GM18505 (cell line): ENCODE measurements at regions not wholly inside any gene's neighbourhood (a gene's known extent, or its start where the extent isn't known, plus 50 kb on each side); places are given as distances from the start of the nearest gene placed in this dataset.

Source experiments
- ATAC-seq: cut with Tn5 transposase; IDR thresholded peaks from one replicate; pipeline ENCODE4 v1.9.1; 2021; ENCODE audit not compliant: unreplicated experiment
- POLR2A ChIP-seq: IDR thresholded peaks from 4 replicates; pipeline ENCODE4 v1.6.1; 2011; ENCODE audit warnings: borderline replicate concordance; ENCODE audit not compliant: insufficient read depth, insufficient read length; ENCODE audit errors: extremely low read depth

DNA sequence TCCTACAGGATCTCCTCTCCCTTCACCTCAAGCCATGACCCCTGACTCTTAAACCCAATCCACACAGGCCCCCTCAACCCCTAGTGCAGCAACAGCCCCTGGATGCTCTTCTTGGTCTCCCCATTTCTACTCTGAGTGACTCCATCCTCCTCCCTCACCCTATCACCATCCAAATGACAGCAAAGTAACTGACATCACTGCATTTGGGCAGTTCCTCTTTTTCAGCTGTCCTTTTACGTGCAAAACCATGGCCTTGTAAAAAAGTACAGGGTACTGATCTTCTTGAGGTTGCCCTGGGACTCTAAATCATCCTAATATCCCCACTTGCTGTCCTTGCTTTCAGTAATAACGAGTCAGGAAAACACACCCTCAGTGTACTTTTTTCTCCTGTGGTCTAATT lies 454.9 kb downstream of the ADRA2A start:
- ATAC-seq = no peak
- TF ChIP-seq POLR2A = no peak

DNA sequence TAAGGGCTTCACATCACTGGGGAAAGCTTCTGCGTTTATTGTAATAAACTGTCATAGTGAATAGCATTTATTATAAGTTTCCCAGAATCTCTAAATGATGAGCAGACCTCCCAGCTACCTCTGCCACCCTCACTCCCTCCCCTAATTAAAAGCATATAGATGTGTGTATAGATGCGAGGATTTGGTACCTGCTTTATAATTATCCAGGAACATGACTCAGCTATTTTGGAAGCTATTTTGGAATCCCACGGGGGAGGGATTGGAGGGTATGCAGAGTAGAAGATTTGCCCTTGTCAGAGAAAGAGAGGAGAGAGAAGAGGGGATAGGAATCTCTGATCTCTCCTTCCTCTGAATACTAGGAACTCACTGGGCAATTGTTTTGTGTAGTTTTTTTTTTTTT lies 455.3 kb downstream of the ADRA2A start:
- TF ChIP-seq POLR2A = no peak
- ATAC-seq = no peak

- no peak for ATAC-seq
- no peak for TF ChIP-seq POLR2A
These were observed 462.4 kb downstream of the ADRA2A start for GRCh38 chr10:111539246-111539645.

DNA sequence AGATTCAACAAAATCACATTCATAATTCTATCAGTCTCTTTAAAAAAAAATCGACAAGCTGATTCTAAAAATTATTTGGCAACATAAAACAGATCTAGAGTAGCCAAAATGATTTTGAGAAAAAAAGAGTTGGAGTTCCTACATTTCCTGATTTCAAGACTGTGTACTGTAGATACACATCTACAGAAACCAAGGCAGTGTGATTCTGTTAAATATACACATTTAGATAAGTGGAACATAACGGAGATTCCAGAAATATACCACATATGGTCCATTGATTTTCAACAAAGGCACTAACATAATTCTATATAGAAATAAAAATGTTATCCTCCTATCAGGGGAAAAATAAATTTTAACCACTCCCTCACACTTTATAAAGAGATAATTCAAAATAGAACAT lies 467.0 kb downstream of the ADRA2A start:
- no peak for ATAC-seq
- no peak for TF ChIP-seq POLR2A

- ATAC-seq = no peak
- no peak for TF ChIP-seq POLR2A
These were observed 469.2 kb downstream of the ADRA2A start for GRCh38 chr10:111545861-111546605.

- TF ChIP-seq POLR2A = no peak
- ATAC-seq = no peak
These were observed 471.4 kb downstream of the ADRA2A start for GRCh38 chr10:111548084-111548726.

DNA sequence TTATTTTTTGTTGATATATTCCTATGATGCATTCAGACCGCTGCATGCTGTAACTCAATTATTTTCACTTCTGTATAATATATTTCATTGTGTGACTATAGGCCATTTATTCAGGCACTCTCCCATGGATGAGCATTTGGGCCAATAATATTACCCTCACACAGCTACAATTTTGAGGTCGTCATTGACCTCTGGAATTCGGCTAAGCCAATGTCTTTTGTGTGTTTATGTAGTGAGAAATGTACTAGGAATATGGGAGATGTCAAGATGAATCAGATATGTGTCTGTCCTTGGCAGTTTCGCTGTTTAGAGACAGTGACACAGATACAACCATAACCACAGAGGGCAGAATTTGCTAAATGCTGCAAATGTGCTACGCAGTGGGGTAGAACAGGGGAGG lies 474.2 kb downstream of the ADRA2A start:
- ATAC-seq = no peak
- no peak for TF ChIP-seq POLR2A

DNA sequence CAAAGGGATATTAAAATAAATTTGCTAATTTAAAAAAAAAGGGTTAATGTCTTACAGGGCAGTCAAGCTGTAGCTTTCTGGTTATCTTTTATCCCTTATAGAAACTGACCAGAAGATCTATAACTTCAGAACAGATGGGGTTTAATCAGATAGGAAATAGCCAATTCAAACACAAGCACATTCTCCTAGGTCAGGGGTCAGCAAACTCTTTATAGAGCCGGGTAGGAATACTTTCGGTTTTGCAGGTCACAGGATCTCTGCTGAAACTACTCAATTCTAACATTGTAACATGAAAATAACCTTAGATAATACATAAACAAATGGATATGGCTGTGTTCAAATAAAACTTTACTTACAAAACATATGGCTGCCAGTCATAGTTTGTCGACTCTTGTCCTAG lies 479.8 kb downstream of the ADRA2A start:
- no peak for TF ChIP-seq POLR2A
- ATAC-seq = no peak

DNA sequence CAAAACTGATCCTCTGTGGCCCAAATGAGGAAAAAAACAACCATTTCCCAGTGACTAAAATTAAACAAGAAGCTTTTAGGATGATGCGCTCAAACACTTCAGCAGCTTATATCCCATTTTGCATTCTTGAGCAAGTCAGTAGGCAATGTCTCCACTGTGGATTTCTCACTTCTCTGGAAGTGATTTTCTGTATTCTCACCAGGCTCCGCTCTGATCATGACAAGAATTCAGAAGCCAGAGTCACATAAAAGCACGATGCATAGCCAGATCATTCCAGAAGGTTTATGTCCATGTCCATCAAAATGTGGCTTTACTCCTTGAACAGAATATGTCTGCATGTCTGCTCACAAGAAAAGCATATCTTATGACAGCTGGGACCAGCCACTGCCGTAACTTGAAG lies 481.4 kb downstream of the ADRA2A start:
- TF ChIP-seq POLR2A = no peak
- no peak for ATAC-seq

GRCh38 chr10:111560027-111560426 lies 483.2 kb downstream of the ADRA2A start:
- ATAC-seq = no peak
- TF ChIP-seq POLR2A = no peak

- no peak for ATAC-seq
- no peak for TF ChIP-seq POLR2A
These were observed 484.3 kb downstream of the ADRA2A start for GRCh38 chr10:111561124-111561523.

DNA sequence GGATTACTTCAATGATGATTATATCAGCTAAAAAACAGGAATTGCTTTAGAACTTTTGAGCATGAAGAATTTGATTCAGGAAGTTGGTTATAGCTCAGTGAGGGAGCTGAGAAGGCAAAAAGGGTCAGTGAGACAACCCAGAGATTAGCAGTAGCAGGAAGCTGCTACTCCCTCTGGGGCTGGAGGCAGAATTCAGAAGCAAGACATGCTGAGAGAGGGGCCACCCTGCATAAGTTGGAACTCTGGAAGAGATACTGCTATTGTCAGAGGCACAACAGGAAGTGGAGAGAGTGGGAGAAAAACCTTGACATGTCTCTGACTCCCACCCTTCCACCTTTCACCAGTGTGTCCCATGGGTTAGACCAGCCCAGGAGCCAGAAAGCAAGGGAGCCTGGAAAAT lies 488.7 kb downstream of the ADRA2A start:
- no peak for TF ChIP-seq POLR2A
- no peak for ATAC-seq

DNA sequence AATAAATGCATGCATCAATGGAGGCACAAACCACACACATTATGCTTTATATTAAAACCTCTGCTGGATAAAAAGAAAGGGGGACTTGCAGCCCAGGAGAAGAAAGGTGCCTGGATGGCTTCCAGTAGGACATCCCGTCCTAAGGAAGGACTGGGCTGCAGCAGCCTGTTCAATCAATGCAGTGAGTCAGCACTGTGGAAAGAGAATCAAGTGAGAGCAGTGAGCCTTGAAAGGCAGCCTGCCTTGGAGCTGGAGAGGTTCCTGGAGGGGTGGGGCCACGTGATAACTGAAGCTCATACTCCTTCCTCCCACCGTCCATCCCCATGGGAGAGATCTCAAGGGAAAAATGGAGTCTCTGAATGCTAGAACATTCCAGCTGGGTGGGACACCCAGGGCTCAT lies 501.2 kb downstream of the ADRA2A start:
- no peak for ATAC-seq
- no peak for TF ChIP-seq POLR2A

GRCh38 chr10:111579473-111579872 lies 502.6 kb downstream of the ADRA2A start:
- no peak for ATAC-seq
- TF ChIP-seq POLR2A = no peak
